ENCODE measurements at regions not wholly inside any gene's neighbourhood (a gene's known extent, or its start where the extent isn't known, plus 50 kb on each side); places are given as distances from the start of the nearest gene placed in this dataset.

- H3K27me3 ChIP-seq, result no peaks in the 10 kb centered on the region
- no peaks in the 10 kb centered on the region for H3K4me1 ChIP-seq
- DNase-seq (no peak), ATAC-seq (no peak)
- no peaks in the 10 kb centered on the region for H3K36me3 ChIP-seq (replicated peaks in 1 of 2; ENCODE audit: insufficient read depth in 1 of 2, low read depth in 2 of 2)
- intact Hi-C loops (cut with DNase I), result no loop called here
- no peak overlapping the region for H3K27ac ChIP-seq
- no peaks in the 10 kb centered on the region for H3K9me3 ChIP-seq
- H3K4me3 ChIP-seq, result no peak overlapping the region
- no peak for TF ChIP-seq POLR2A (IDR thresholded peaks at IDR 0.05)
- WGBS, 2 donors, result 54 to 56% methylated on average over 8 of the region's 8 CpGs
Measured at GRCh38 chr4:24117975-24118374, 228.1 kb upstream of the PPARGC1A start.

DNA sequence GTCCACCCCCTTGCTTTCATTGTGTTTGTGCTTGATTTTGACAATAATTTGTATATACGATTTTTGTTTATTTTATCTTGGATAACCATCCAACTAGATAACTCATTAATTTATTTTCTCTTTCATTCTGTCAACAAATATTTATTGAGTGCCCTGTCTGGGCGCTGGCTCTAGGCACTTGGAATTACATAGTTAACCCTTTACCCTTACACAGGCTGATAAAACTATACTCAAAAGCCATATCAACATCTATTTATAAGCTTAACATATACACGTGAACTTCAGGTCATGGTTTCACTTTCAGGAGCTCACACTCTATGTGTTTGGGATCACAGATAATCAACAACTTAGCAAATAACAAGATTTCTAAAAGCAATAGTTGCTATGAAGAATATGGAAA lies 226.3 kb upstream of the PPARGC1A start:
- Histone ChIP-seq H3K36me3 (replicated peaks in 1 of 2; ENCODE audit: insufficient read depth in 1 of 2, low read depth in 2 of 2) (no peaks in the 10 kb centered on the region), H3K9me3 (no peaks in the 10 kb centered on the region), H3K27me3 (no peaks in the 10 kb centered on the region), H3K4me1 (no peaks in the 10 kb centered on the region), H3K27ac (no peak overlapping the region), H3K4me3 (no peak overlapping the region)
- intact Hi-C loops (cut with DNase I), result no loop called here
- no peak for TF ChIP-seq POLR2A (IDR thresholded peaks at IDR 0.05)
- TF ChIP-seq CTCF (IDR thresholded peaks at IDR 0.05), result no peak
- DNase-seq (no peak), ATAC-seq (no peak)
- 26 to 32% methylated on average over 3 of the region's 3 CpGs for WGBS, 2 donors

- no peaks in the 10 kb centered on the region for H3K36me3 ChIP-seq (replicated peaks in 1 of 2; ENCODE audit: insufficient read depth in 1 of 2, low read depth in 2 of 2)
- no peaks in the 10 kb centered on the region for H3K27me3 ChIP-seq
- WGBS, 2 donors, result 65 to 71% methylated on average over 8 of the region's 8 CpGs
- ATAC-seq (no peak), DNase-seq (no peak)
- TF ChIP-seq POLR2A (IDR thresholded peaks at IDR 0.05), result no peak
- no peak for TF ChIP-seq CTCF (IDR thresholded peaks at IDR 0.05)
- no peak overlapping the region for H3K27ac ChIP-seq
- H3K9me3 ChIP-seq, result no peaks in the 10 kb centered on the region
- H3K4me3 ChIP-seq, result no peak overlapping the region
- H3K4me1 ChIP-seq, result no peaks in the 10 kb centered on the region
- intact Hi-C loops (cut with DNase I), result no loop called here
Measured at GRCh38 chr4:24114919-24115500, 225.2 kb upstream of the PPARGC1A start.

GRCh38 chr4:24114444-24114843 lies 224.6 kb upstream of the PPARGC1A start:
- no peaks in the 10 kb centered on the region for H3K27me3 ChIP-seq
- DNase-seq (no peak), ATAC-seq (no peak)
- no peaks in the 10 kb centered on the region for H3K9me3 ChIP-seq
- no peak overlapping the region for H3K27ac ChIP-seq
- no peaks in the 10 kb centered on the region for H3K36me3 ChIP-seq (replicated peaks in 1 of 2; ENCODE audit: insufficient read depth in 1 of 2, low read depth in 2 of 2)
- 57 to 71% methylated on average over 4 of the region's 4 CpGs for WGBS, 2 donors
- TF ChIP-seq CTCF (IDR thresholded peaks at IDR 0.05) (no peak), POLR2A (IDR thresholded peaks at IDR 0.05) (no peak)
- no peaks in the 10 kb centered on the region for H3K4me1 ChIP-seq
- intact Hi-C loops (cut with DNase I), result no loop called here
- no peak overlapping the region for H3K4me3 ChIP-seq

- WGBS, 2 donors, result 69 to 82% methylated on average over 2 of the region's 2 CpGs
- no peaks in the 10 kb centered on the region for H3K27me3 ChIP-seq
- ATAC-seq, result no peak
- no peak overlapping the region for H3K4me3 ChIP-seq
- H3K4me1 ChIP-seq, result no peaks in the 10 kb centered on the region
- intact Hi-C loops (cut with DNase I), result no loop called here
- TF ChIP-seq CTCF (IDR thresholded peaks at IDR 0.05), result no peak
- no peak for TF ChIP-seq POLR2A (IDR thresholded peaks at IDR 0.05)
- H3K9me3 ChIP-seq, result no peaks in the 10 kb centered on the region
- no peak for DNase-seq
- H3K36me3 ChIP-seq (replicated peaks in 1 of 2; ENCODE audit: insufficient read depth in 1 of 2, low read depth in 2 of 2), result no peaks in the 10 kb centered on the region
- no peak overlapping the region for H3K27ac ChIP-seq
Measured at GRCh38 chr4:24112466-24112865, 222.6 kb upstream of the PPARGC1A start.
